Hippocampal formation (tissue), 2 donors: ENCODE measurements at regions not wholly inside any gene's neighbourhood (a gene's known extent, or its start where the extent isn't known, plus 50 kb on each side); places are given as distances from the start of the nearest gene placed in this dataset.
"Not testable (repeated sequence)": the region's sequence is repeated elsewhere in the genome, so short reads cannot be mapped to it uniquely, and the experiment has no call there.

Experiments used
- DNase-seq, 2 donors: peaks; one replicate each; lab custom pipeline; 2025; lab: John Stamatoyannopoulos, UW

DNA sequence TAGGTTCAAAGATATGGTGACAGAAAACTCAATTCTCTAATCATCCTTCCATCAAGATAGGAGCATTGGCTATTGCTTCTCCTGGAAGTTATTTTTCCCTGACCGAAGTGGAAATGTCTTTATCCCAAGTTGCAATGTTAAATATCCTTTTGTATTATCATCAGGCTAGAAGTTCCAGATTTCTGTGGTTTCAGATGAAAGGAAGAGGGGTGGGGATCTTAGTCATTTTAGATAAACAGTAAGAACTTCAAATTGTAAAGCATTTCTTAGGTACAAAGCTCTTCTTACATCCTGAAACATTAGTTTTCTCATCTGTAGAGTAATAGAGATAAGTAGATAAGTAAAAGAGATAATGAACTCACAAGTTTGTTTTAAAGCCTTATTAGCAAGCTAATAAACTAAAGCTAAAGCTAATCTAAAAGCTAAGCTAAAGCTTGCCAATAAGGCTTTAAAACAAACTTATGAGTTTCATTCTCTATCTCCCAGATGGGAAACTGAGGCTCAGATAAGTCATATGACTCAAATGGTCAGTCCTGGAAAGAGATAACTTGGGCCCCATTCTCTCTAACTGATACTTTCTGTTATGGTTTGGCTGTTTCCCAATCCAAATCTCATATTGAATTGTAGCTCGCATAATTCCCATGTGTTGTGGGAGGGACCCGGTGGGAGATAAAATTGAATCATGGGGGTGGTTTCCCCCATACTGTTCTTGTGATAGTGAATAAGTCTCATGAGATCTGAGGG is 99.2 kb upstream of the KCNK2 start:
- DNase-seq = no peak

DNA sequence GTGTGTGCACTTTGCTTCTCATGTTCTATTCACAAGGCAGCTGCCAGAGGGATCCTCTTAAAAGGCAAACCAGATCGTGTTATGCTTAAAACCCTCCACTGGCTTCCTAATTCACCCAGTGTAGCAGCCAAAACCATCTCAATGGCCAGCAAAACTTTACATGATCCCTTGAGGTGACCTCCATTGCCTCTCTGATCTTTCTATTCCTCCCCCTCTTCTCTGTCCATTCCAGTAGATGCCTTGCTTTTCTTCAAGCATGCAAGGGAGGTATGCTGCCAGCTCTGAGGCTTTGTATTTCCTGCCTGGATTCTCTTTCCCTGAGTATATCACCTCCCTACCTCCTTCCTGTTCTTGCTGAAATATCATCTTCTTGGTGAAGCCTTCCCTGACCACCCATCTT is 93.2 kb upstream of the KCNK2 start:
- no peak for DNase-seq

- no peak for DNase-seq
These were observed 91.9 kb upstream of the KCNK2 start for GRCh38 chr1:214990619-214991018.

GRCh38 chr1:214991691-214992315 is 90.7 kb upstream of the KCNK2 start:
- DNase-seq = no peak

GRCh38 chr1:214993419-214993818 is 89.1 kb upstream of the KCNK2 start:
- DNase-seq = no peak

DNA sequence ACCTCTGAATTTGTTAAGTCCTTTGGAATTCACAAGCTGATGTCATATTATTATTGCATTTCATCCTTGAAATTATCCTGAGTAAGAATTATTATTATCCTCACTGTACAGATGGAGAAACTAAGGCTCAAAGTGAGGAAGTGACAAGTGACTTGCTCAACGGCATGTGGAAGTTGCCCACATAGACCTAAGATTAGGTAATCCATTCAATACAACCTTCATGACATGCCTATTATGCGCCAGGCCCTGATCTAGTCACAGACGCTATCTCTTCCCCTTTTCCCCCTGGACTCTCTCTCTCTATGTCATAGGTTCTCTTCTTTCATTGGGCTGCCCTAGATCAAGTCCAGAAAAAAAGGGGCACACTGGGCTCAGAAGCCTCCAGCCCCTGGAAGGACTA is 84.9 kb upstream of the KCNK2 start:
- no peak for DNase-seq

DNA sequence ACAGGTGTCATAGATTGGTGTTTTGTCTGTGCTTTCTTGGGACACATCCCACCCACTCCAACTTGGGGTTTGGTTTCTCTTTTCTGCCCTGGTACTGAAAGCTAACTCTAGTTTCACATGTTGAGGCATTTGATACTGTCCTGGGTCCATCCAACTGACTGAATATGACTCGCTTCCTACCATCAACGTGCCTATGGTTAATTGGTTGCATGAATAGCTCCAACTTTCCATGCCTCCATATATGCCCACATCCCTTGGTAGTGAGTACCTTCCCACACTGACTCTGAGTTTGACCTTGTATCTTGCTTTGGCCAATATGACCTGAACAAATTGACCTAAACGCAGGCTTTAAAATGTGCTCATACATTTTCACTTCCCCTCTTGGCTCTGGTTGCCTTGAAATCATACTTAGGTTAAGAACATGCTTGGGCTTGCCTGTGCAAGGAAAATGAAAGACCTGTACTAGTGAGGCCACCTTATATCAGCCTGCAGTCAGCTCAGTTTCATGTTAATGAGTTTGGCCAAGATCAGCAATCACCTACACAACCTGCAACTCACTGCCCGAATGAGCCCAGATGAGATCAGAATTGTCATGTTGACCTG is 81.0 kb upstream of the KCNK2 start:
- DNase-seq = no peak

DNA sequence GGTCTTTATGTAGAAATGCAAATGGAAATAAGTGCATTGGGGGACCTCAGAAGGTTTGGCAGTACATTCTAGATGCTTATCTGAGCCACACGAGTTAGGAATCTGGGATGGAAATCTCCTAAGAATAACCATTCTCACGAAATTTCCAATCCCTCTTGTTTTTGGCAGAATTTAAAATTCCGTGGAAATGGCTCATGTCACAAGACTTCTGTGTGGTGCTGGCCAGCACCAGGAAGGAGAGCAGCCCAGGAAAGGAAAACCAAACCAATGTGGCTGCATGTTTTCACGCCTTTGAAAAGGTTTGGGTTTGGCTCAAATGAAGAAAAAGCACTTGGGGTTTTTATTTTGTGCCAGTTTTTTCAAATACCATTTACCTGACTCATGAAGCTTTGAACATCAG is 80.1 kb upstream of the KCNK2 start:
- no peak for DNase-seq

- DNase-seq = no peak
These were observed 78.9 kb upstream of the KCNK2 start for GRCh38 chr1:215003686-215004085.

DNA sequence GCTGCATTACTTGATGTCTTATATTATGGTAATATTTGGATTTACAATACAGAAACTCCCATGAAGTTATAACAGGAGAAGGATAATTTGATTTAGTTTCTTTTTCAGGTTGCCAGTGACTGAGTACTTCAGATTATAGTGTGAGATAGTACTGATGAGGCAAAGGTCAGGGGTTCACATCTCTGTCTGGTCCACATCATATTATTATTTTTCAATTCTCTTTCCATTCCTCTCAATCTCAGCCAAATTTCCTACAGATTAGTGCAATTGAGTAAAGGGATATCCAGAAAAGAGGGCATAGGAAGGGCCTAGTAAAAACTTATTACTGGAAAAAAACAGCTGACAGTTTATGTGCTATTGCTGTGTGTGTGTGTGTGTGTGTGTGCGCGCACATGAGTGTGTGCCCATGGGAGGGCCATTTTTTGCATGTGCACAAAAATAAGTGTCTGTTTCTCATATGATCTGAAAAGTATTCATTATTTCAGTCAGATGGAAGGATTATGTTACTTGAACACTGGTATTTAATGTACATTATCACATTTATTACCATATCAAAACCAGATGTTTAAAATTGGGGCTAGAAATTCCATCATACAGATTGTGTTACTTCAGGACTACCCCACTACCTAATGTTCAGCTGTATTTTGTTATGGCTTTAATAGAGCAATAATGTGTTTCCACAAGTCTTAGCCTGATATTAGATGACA is 78.3 kb upstream of the KCNK2 start:
- no peak for DNase-seq

- no peak for DNase-seq
These were observed 77.5 kb upstream of the KCNK2 start for GRCh38 chr1:215005078-215005477.

GRCh38 chr1:215005656-215006345 is 76.7 kb upstream of the KCNK2 start:
- no peak for DNase-seq

GRCh38 chr1:215007880-215008279 is 74.7 kb upstream of the KCNK2 start:
- DNase-seq = no peak

DNA sequence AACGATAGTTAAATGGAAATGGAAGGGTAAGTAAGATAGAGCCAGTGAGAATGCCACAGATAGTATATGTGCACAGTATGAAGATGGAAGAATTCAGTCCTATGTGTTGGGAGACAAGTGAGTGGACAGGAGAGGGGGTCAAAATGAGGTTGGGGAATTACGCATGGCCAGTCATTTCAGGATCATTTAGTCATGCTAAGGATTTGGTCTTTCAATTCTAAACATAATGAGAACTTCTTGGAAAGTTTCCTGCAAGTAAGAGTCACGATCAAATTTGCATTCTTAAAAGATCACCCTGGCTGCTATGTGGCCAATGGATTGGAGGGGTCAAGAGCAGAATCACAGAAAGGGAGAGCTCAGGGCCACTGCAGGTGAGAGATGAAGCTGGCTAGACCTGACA is 64.0 kb upstream of the KCNK2 start:
- no peak for DNase-seq

DNA sequence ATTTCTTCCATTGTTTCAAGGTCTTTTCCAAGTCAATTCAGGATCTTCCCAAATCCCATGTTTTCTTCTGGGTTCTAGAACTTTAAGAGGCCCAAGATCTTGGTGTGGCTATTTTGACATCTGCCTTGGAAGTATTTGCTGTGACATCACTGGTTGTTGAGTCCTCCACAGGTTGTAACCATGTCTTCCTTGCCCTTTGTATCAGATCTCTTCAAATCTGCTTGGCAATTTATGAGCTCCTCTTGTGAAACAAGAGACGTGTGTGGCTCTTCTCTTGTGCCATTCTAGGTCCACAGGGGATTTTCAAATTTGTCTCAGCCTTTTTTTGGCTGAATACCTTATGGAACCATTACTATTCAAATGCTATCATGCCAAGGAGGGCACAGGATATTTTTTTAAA is 60.3 kb upstream of the KCNK2 start:
- no peak for DNase-seq

GRCh38 chr1:215022741-215023141 is 59.8 kb upstream of the KCNK2 start:
- no peak for DNase-seq

GRCh38 chr1:215023155-215023832 is 59.2 kb upstream of the KCNK2 start:
- DNase-seq = no peak

- no peak for DNase-seq
These were observed 53.6 kb upstream of the KCNK2 start for GRCh38 chr1:215028954-215029353.

DNA sequence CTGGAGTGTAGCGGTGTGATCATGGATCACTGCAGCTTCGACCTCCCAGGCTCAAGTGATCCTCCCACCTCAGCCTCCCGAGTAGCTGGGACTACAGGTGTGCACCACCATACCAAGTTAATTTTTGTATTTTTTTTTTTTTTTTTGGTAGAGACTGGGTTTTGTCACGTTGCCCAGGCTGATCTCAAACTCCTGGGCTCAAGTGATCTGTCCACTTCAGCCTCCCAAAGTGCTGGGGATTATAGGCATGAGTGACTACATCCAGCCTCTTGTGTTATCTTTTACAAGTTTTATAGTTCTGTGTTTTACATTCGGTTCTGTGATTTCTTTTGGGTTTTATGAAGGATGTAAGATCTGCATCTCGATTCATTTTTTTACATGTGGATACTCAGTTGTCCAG is 52.0 kb upstream of the KCNK2 start:
- DNase-seq = not testable (repeated sequence)

GRCh38 chr1:215031392-215031791 is 51.1 kb upstream of the KCNK2 start:
- no peak for DNase-seq
